Activated T-cell treated with anti-CD3 and anti-CD28 coated beads, Interleukin-2, amount 50 U/mL, for 72 hours (primary cell): ENCODE measurements at regions not wholly inside any gene's neighbourhood (a gene's known extent, or its start where the extent isn't known, plus 50 kb on each side); places are given as distances from the start of the nearest gene placed in this dataset.

ENCODE experiments used
- ATAC-seq, 2 donors: fragments of 150-1000 bp; cut with Tn5 transposase; replicated peaks in 1 of 2; 2 replicates each; pipeline ENCODE4 v1.10.0; 2021; ENCODE audit warnings: moderate library complexity in 2 of 2, mild to moderate bottlenecking in 1 of 2
- DNase-seq, 2 donors: peaks; one replicate each; pipeline ENCODE4 v3.0.0; 2021 to 2022; ENCODE audit warnings: mixed read lengths in 1 of 2
- H3K27ac Mint-ChIP-seq: one replicate; pipeline ENCODE4 v1.8.0; 2022; ENCODE audit warnings: mild to moderate bottlenecking, moderate library complexity, mixed read lengths
- H3K27me3 Mint-ChIP-seq: one replicate; pipeline ENCODE4 v1.8.0; 2022; ENCODE audit warnings: low read depth, mixed read lengths
- H3K36me3 Mint-ChIP-seq, 2 donors: one replicate each; pipeline ENCODE4 v1.8.0; 2022; ENCODE audit warnings: mixed read lengths in 2 of 2, mild to moderate bottlenecking in 1 of 2; ENCODE audit not compliant: insufficient read depth in 2 of 2
- H3K4me1 Mint-ChIP-seq: one replicate; pipeline ENCODE4 v1.8.0; 2022; ENCODE audit warnings: low read depth, mixed read lengths
- H3K4me3 Mint-ChIP-seq, 2 donors: one replicate each; pipeline ENCODE4 v1.8.0; 2022; ENCODE audit warnings: mild to moderate bottlenecking in 2 of 2, mixed read lengths in 2 of 2, moderate library complexity in 2 of 2
- H3K9me3 Mint-ChIP-seq, 2 donors: one replicate each; pipeline ENCODE4 v1.8.0; 2022; ENCODE audit warnings: mixed read lengths in 2 of 2

DNA sequence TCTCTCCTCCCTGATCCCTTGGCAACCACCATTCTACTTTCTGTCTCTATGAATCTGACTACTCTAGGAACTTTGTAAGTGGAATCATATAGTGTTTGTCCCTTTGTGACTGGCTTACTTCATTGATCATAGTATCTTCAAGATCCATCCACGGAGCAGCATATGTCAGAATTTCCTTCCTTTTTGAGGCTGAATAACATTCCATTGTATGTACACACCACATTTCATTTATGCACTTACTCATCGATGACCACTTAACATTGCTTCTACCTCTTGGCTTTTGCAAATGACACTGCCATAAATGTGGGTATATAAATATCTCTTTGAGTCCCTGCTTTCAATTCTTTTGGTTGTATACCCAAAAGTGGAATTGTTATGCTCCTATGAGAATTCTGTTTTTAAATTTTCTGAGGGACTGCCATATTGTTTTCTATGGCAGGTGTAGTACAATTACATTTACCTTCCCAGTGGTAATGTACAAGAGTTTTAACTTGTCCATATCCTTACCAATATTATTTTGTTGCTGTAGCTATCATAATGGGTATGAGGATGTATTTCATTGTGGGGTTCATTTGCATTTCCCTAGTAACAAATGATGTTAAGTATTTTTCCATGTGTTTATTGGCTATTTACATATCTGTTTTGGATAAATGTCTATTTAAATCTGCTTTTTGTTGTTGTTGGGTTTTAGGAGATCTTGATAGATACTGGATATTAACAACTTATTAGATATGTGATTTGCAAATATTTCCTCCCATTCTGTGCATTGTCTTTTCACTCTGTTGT, 466.1 kb downstream of the C4orf33 start:
- Mint-ChIP-seq H3K4me1 (no peaks in the 10 kb centered on the region), H3K27ac (no peak overlapping the region), H3K9me3 (peaks cover 2 to 3% of the 10 kb centered on the region in 2 donors), H3K4me3 (no peak overlapping the region), H3K36me3 (no peaks in the 10 kb centered on the region), H3K27me3 (no peaks in the 10 kb centered on the region)
- ATAC-seq, result no peak
- no peak for DNase-seq

DNA sequence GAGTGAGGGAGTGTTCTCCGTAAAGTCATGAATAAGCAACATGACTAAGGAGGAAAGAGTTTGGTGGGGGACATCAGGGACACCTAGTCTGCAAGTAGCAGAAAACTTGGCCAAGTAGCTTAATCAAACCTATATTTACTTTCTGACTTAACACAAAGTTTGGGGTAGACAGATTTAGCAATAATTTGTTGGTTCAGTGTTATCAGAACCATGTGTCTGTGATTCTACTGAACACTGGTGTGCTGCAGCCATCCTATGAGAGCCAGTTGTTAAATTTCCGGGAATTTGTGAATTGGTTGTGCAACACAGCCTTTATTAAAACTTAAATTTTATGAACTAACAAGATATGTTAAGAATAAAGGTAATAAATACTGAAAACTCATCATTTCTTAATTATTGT, 469.3 kb downstream of the C4orf33 start:
- H3K9me3 Mint-ChIP-seq, result peaks cover 2 to 3% of the 10 kb centered on the region in 2 donors
- no peaks in the 10 kb centered on the region for H3K4me1 Mint-ChIP-seq
- DNase-seq (no peak), ATAC-seq (no peak)
- no peaks in the 10 kb centered on the region for H3K36me3 Mint-ChIP-seq
- H3K27me3 Mint-ChIP-seq, result no peaks in the 10 kb centered on the region
- H3K4me3 Mint-ChIP-seq, result no peak overlapping the region
- H3K27ac Mint-ChIP-seq, result no peak overlapping the region

DNA sequence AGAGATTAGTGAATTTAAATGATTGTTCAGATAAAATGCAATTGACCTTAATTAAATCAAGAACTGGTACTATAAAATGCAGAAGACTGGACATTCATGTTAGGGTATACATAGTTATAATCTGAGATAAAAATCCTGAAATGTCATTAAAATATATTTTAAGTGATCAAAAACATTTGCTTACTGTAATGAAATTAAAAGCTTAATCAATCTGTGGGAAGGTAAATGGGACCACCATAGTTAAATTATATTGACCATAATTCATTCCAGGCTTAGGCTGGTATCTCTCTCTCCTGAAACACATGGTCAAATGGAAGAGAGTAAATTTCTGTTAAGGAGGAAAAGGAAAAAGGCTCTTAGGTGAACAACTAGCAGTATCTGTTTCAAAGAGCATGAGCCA, 474.4 kb downstream of the C4orf33 start:
- no peak overlapping the region for H3K4me3 Mint-ChIP-seq
- no peaks in the 10 kb centered on the region for H3K4me1 Mint-ChIP-seq
- H3K27me3 Mint-ChIP-seq, result no peaks in the 10 kb centered on the region
- H3K36me3 Mint-ChIP-seq, result no peaks in the 10 kb centered on the region
- H3K27ac Mint-ChIP-seq, result no peak overlapping the region
- peaks cover 0 to 2% of the 10 kb centered on the region in 2 donors for H3K9me3 Mint-ChIP-seq
- no peak for ATAC-seq
- no peak for DNase-seq

DNA sequence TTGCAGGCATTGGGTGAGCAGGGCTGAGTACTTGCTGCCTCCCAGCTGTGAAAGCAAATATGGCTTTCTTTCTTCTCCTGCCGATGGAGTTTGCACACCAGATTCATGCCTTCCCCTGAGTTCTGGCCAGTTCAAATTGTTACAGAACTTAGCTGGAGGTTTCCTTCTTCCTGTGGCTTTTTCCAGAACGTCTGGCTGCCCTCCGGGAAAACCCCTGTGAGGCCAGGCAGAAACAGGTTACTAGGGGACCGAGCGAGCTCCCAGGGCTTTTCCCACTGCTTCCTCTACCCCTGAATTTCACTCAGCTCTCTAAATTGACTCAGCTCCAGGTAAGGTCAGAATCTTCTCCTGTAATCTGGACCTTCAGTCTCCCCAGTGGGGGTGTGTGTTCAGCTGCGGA, 482.4 kb downstream of the C4orf33 start:
- Mint-ChIP-seq H3K4me1 (no peaks in the 10 kb centered on the region), H3K27ac (no peak overlapping the region), H3K9me3 (peaks cover 0 to 10% of the 10 kb centered on the region in 2 donors), H3K27me3 (no peaks in the 10 kb centered on the region), H3K36me3 (no peaks in the 10 kb centered on the region), H3K4me3 (no peak overlapping the region)
- DNase-seq (no peak), ATAC-seq (no peak)

DNA sequence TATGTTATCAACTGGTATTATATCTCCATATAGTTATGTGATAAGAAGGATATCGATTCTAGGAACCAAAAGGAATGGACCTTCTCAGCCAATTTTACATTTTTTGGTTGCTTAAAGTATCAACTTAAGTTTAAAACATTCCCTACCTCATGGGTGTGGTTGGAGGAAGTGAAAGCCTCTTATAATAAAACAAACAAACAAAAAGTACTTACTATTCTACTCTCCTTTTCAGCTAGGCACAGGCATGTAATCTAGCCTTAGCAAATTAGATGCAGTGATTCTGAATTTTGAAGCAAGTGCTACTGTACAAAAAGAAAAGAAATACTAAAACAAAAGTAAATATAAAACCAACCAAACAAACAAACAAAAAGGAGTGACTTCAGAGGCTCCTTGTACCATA, 485.4 kb downstream of the C4orf33 start:
- no peak overlapping the region for H3K4me3 Mint-ChIP-seq
- ATAC-seq (no peak), DNase-seq (no peak)
- no peaks in the 10 kb centered on the region for H3K27me3 Mint-ChIP-seq
- no peaks in the 10 kb centered on the region for H3K36me3 Mint-ChIP-seq
- no peak overlapping the region for H3K27ac Mint-ChIP-seq
- H3K9me3 Mint-ChIP-seq, result peaks cover 0 to 8% of the 10 kb centered on the region in 2 donors
- H3K4me1 Mint-ChIP-seq, result no peaks in the 10 kb centered on the region

DNA sequence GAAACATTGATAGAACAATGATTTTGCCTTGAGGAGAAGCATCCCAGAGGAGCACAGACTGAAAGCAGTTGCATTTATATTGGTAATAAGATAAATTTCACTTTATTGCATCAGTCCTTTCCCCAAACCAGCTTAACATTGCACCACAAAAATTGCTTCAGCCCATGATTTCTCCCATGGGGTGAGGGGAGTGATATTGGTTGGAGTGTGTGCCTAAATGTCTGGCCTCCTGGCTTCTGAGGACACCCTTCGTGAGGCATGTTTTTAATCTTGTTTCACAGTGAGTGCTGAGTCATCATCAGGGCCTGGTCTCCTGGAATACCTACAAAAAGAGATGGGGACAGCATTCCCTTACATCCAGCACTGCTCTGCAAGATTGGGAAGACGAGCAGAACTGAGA, 487.9 kb downstream of the C4orf33 start:
- Mint-ChIP-seq H3K36me3 (no peaks in the 10 kb centered on the region), H3K4me3 (no peak overlapping the region), H3K4me1 (no peaks in the 10 kb centered on the region), H3K9me3 (peaks cover 0 to 7% of the 10 kb centered on the region in 2 donors), H3K27me3 (no peaks in the 10 kb centered on the region), H3K27ac (no peak overlapping the region)
- DNase-seq, result no peak
- no peak for ATAC-seq

DNA sequence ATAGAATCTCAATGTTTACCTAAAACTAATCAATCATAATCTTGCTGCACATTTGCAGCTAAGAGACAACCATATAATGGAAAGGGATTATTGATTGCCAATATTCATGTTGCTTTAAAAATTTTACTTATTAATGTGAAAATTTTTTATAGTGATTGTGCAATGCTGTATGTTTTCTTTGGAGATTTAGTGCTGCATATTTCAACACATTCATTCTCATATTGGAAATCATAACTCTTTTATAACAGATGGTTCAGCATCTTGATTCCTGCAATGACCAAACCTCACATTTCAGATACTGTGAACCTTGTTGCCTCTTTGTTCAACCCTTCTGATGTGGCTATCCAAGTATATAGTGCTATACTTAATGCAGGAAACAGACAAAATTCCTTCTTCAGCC, 502.6 kb downstream of the C4orf33 start:
- DNase-seq, result no peak
- Mint-ChIP-seq H3K9me3 (peaks cover 2 to 4% of the 10 kb centered on the region in 2 donors), H3K27ac (no peak overlapping the region), H3K36me3 (no peaks in the 10 kb centered on the region), H3K27me3 (no peaks in the 10 kb centered on the region), H3K4me3 (no peak overlapping the region), H3K4me1 (no peaks in the 10 kb centered on the region)
- no peak for ATAC-seq

DNA sequence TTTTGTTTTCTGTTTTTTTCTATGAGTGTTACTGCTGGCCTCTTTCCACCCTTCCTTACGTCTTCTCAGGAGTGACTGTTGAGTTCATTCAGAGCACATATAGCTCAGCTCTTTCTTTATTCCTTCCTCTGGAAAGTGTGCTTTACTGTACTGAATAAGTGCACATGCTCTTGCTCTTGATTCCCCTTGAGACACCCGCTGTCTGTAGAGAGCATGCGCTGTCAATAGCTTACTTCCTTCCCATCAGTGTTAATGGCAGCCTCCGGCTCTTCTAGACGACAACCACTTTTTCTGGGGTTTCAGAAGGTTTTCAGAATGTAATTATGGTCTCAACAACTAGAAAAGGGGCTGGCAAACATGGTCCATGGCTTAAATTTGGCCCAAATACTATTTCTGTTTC, 504.9 kb downstream of the C4orf33 start:
- no peak overlapping the region for H3K27ac Mint-ChIP-seq
- no peaks in the 10 kb centered on the region for H3K27me3 Mint-ChIP-seq
- DNase-seq (no peak), ATAC-seq (no peak)
- H3K36me3 Mint-ChIP-seq, result no peaks in the 10 kb centered on the region
- peaks cover 0 to 3% of the 10 kb centered on the region in 2 donors for H3K9me3 Mint-ChIP-seq
- H3K4me1 Mint-ChIP-seq, result no peaks in the 10 kb centered on the region
- H3K4me3 Mint-ChIP-seq, result no peak overlapping the region

DNA sequence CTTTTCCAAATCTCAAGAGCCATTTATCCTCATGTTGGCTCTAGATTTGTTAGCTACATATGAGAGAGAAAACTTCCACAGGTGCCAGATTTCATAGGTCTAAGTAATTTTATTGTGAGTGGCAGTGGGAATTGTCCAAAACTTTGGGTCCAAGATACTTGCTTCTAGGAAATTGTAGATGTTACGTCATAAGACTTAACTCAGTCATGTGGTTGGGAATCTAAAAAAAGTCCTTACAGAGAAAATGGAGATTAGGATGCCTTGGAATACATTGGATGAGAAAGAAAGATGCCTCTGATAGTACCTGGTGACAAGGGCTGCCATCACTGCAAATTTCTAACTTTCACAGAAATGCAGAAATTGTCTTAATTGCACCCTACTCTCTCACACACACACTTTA, 506.5 kb downstream of the C4orf33 start:
- H3K4me1 Mint-ChIP-seq, result no peaks in the 10 kb centered on the region
- H3K27me3 Mint-ChIP-seq, result no peaks in the 10 kb centered on the region
- DNase-seq, result no peak
- H3K4me3 Mint-ChIP-seq, result no peak overlapping the region
- H3K36me3 Mint-ChIP-seq, result no peaks in the 10 kb centered on the region
- H3K27ac Mint-ChIP-seq, result no peak overlapping the region
- ATAC-seq, result no peak
- peaks cover 0 to 3% of the 10 kb centered on the region in 2 donors for H3K9me3 Mint-ChIP-seq

DNA sequence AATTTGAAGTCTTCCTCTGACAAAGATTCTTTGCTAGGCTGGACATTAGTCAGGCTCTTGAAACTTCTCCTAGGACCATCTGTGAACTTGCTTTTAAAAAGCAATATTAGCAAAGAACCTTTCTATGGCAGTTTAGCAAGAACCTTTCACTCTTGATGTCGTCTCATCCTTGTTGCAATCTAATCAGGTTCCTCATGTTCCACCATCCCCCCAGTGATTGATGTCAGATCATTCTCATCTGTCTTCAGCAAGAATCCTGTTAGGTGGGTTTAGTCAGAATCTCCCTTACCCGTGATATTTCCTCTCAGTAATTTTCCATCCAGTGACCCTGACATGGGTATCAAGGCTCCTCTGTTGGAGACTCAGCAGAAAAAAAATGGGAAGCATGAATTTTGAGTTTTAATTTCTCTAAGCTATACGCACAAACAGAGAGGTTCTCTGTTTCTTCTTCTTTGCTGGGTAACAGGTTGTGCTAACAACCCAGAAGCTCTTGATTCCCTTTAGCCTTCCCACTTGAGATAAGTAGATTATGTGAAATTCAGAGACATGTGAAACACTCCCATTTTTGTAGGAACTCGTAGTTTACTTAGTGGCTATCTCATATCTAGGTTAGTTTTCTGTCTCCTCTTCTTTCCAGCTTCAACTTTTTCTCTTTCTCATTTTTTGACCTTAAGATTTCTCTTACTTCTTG, 507.4 kb downstream of the C4orf33 start:
- Mint-ChIP-seq H3K27ac (no peak overlapping the region), H3K9me3 (peaks cover 0 to 3% of the 10 kb centered on the region in 2 donors), H3K4me1 (no peaks in the 10 kb centered on the region), H3K36me3 (no peaks in the 10 kb centered on the region), H3K4me3 (no peak overlapping the region), H3K27me3 (no peaks in the 10 kb centered on the region)
- ATAC-seq, result no peak
- DNase-seq, result no peak

DNA sequence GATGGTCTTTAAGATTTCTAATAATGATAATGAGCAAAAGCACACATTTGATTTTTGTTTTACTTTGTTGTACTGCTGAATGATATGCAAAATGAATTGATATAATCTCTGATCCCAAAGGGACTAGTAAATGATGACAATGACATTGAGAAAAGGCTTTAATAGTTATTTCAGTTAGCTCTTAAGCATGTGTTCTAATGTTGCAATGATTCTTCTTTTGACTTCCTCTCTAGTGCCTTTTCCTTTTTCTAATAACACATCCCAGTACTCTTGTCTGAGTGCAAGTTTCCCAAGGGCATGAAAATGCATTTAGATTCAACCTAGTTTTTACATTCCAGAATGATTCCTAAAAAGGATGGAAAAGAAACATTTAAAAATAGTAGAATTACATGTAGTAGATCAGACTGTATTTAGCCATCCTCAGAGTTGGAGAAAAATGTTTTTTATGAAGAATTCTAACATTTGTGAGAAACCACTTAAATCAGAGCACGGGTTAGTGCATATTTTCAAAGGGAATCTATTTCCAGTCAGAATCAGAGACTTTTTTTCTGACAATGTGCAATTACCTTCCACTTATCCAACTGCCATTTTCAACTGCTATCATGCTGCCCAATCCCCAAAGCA, 508.8 kb downstream of the C4orf33 start:
- DNase-seq, result no peak
- no peaks in the 10 kb centered on the region for H3K36me3 Mint-ChIP-seq
- H3K4me1 Mint-ChIP-seq, result no peaks in the 10 kb centered on the region
- no peaks in the 10 kb centered on the region for H3K27me3 Mint-ChIP-seq
- ATAC-seq, result no peak
- H3K9me3 Mint-ChIP-seq, result peaks cover 0 to 1% of the 10 kb centered on the region in 2 donors
- H3K27ac Mint-ChIP-seq, result no peak overlapping the region
- no peak overlapping the region for H3K4me3 Mint-ChIP-seq

DNA sequence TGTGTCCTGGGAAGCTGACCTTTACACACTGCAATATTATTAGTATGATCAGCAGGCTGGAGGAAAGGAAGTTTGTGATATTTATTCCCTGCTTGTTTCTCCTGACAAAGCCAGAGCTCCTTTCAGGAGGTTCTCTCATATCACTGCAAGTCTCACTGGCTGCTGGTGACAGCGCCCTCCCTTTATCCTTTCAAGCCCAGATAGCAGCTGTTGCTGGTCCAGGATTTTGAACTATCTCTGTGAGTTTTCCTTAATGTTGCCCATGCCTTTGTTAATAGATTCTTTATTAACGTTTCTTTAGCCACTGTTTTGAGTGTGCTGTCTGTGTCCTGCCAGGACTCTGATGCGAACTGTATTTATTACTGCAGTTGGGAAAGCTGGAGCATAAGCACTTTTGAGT, 518.7 kb downstream of the C4orf33 start:
- DNase-seq (no peak), ATAC-seq (no peak)
- Mint-ChIP-seq H3K4me3 (no peak overlapping the region), H3K4me1 (no peaks in the 10 kb centered on the region), H3K27me3 (no peaks in the 10 kb centered on the region), H3K9me3 (peaks cover 0 to 4% of the 10 kb centered on the region in 2 donors), H3K27ac (no peak overlapping the region), H3K36me3 (no peaks in the 10 kb centered on the region)

DNA sequence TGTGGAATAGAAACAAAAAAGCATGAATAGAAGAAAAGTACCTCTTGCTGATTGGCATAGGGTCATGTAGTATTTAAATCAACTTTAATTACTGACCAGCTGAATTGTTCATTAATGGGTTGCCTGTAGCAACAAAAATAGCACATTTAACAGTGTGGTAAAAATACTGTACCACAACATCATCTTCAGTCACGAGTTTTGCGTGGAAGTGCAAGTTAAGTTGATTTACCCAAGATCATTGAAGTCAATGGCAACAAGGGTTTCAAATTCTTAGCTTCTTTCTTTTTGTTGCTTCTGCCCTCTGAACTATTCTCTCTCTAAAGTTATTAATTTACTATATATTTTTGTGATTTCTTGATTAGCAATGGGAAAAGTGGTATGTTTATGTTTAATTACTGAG, 526.6 kb downstream of the C4orf33 start:
- Mint-ChIP-seq H3K9me3 (peaks cover 0 to 6% of the 10 kb centered on the region in 2 donors), H3K4me1 (no peaks in the 10 kb centered on the region), H3K36me3 (no peaks in the 10 kb centered on the region), H3K27ac (no peak overlapping the region), H3K4me3 (no peak overlapping the region), H3K27me3 (no peaks in the 10 kb centered on the region)
- ATAC-seq (no peak), DNase-seq (no peak)
